ENCODE measurements at regions not wholly inside any gene's neighbourhood (a gene's known extent, or its start where the extent isn't known, plus 50 kb on each side); places are given as distances from the start of the nearest gene placed in this dataset.

- no peak for TF ChIP-seq POLR2A (IDR thresholded peaks at IDR 0.05)
- no peak for TF ChIP-seq POLR2AphosphoS5 (IDR thresholded peaks at IDR 0.05)
Measured at GRCh38 chr16:66050991-66051390, 315.5 kb upstream of the CDH5 start.

All from breast epithelium (tissue), 3 donors.